MM.1S (cell line): ENCODE measurements at regions not wholly inside any gene's neighbourhood (a gene's known extent, or its start where the extent isn't known, plus 50 kb on each side); places are given as distances from the start of the nearest gene placed in this dataset.

ENCODE experiments used
- DNase-seq: peaks from one replicate; pipeline ENCODE4 v3.0.0-alpha.2; 2015
- H2AFZ ChIP-seq: fragments of 300-600 bp; sonication (generic); 2 replicates; pipeline ENCODE4 v1.6.0; 2016; ENCODE audit warnings: antibody characterized with exemption, low read length
- H3F3A ChIP-seq: fragments of 300-600 bp; sonication (generic); 2 replicates; pipeline ENCODE4 v1.6.1; 2016; ENCODE audit warnings: mild to moderate bottlenecking, antibody characterized with exemption, low read length, moderate library complexity, mixed read lengths; ENCODE audit not compliant: insufficient read depth
- H3K27ac ChIP-seq: fragments of 300-600 bp; sonication (generic); 2 replicates; pipeline ENCODE4 v1.5.1; 2016; ENCODE audit warnings: mild to moderate bottlenecking, low read length
- H3K27me3 ChIP-seq: fragments of 300-600 bp; sonication (generic); replicated peaks from 2 replicates; pipeline ENCODE4 v1.6.0; 2016; ENCODE audit warnings: low read length; ENCODE audit not compliant: insufficient read depth
- H3K36me3 ChIP-seq: fragments of 300-600 bp; sonication (generic); replicated peaks from 2 replicates; pipeline ENCODE4 v1.6.1; 2016; ENCODE audit warnings: mild to moderate bottlenecking, low read length, mixed read lengths; ENCODE audit not compliant: insufficient read depth
- H3K4me1 ChIP-seq: fragments of 300-600 bp; sonication (generic); 2 replicates; pipeline ENCODE4 v1.6.1; 2016; ENCODE audit warnings: low read length, mixed read lengths
- H3K4me2 ChIP-seq: fragments of 300-600 bp; sonication (generic); 2 replicates; pipeline ENCODE4 v1.6.0; 2016; ENCODE audit warnings: low read depth, low read length
- H3K4me3 ChIP-seq: fragments of 300-600 bp; sonication (generic); 2 replicates; pipeline ENCODE4 v1.5.1; 2016; ENCODE audit warnings: low read length, mixed read lengths
- H3K79me2 ChIP-seq: fragments of 300-600 bp; sonication (generic); 2 replicates; pipeline ENCODE4 v1.6.1; 2016; ENCODE audit warnings: mixed run types, low read length, mixed read lengths
- H3K9ac ChIP-seq: fragments of 300-600 bp; sonication (generic); 2 replicates; pipeline ENCODE4 v1.6.1; 2016; ENCODE audit warnings: low read length, mixed read lengths
- H3K9me2 ChIP-seq: fragments of 300-600 bp; sonication (generic); replicated peaks from 2 replicates; pipeline ENCODE4 v1.6.1; 2016; ENCODE audit warnings: mild to moderate bottlenecking, low read length, mixed read lengths; ENCODE audit not compliant: insufficient read depth
- H3K9me3 ChIP-seq: fragments of 300-600 bp; sonication (generic); replicated peaks from 2 replicates; pipeline ENCODE4 v1.6.1; 2016; ENCODE audit warnings: mild to moderate bottlenecking, low read length, mixed read lengths; ENCODE audit not compliant: insufficient read depth
- H4K20me1 ChIP-seq: fragments of 300-600 bp; sonication (generic); 2 replicates; pipeline ENCODE4 v1.6.1; 2016; ENCODE audit warnings: mild to moderate bottlenecking, low read length, moderate library complexity, mixed read lengths; ENCODE audit not compliant: insufficient read depth
- EZH2 ChIP-seq: fragments of 300-600 bp; sonication (generic); optimal IDR thresholded peaks from 2 replicates; pipeline ENCODE3; 2017; ENCODE audit warnings: low read depth, mild to moderate bottlenecking, antibody characterized with exemption, low read length, mixed read lengths
- EZH2phosphoT487 ChIP-seq: fragments of 300-600 bp; sonication (generic); IDR thresholded peaks from 2 replicates; pipeline ENCODE4 v1.6.1; 2018; ENCODE audit warnings: antibody characterized with exemption, low read length
- TF ChIP-seq, protein P1 (sequence below): fragments of 300-600 bp; sonication (generic); IDR thresholded peaks from 2 replicates; pipeline ENCODE4 v1.5.1; 2016; ENCODE audit warnings: antibody characterized with exemption, low read length, mixed read lengths

DNA sequence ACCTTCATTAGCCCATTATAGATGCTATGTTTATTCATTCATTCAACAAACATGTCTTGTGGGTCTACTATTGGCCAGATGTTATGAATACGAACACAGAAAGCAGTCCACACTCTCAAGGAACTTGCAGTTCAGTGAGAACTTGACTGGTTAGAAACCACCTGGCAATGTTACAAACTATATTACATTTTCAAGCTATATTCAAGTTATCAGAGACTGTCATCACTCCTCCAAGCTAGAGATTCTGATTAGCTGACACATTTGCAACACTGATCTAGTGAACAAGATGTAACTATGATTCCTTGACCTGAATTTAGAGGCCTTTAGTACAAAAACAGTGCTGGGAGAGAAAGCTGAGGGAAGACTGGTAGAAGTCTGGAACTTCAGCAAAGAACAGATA, 170.7 kb upstream of the EEA1 start:
- Histone ChIP-seq H3K9me2 (no peaks in the 10 kb centered on the region), H3K9me3 (no peaks in the 10 kb centered on the region), H3K27ac (no peak overlapping the region), H3F3A (peaks cover 9% of the 10 kb centered on the region), H3K36me3 (no peaks in the 10 kb centered on the region), H3K79me2 (no peaks in the 10 kb centered on the region), H3K27me3 (no peaks in the 10 kb centered on the region), H2AFZ (no peak overlapping the region), H3K4me3 (no peak overlapping the region), H3K4me1 (peaks cover 19% of the 10 kb centered on the region), H3K4me2 (no peak overlapping the region), H4K20me1 (no peaks in the 10 kb centered on the region), H3K9ac (no peak overlapping the region)
- no peak for DNase-seq
- no peak for TF ChIP-seq EZH2
- no peak for TF ChIP-seq EZH2phosphoT487
- TF ChIP-seq, protein P1, sequence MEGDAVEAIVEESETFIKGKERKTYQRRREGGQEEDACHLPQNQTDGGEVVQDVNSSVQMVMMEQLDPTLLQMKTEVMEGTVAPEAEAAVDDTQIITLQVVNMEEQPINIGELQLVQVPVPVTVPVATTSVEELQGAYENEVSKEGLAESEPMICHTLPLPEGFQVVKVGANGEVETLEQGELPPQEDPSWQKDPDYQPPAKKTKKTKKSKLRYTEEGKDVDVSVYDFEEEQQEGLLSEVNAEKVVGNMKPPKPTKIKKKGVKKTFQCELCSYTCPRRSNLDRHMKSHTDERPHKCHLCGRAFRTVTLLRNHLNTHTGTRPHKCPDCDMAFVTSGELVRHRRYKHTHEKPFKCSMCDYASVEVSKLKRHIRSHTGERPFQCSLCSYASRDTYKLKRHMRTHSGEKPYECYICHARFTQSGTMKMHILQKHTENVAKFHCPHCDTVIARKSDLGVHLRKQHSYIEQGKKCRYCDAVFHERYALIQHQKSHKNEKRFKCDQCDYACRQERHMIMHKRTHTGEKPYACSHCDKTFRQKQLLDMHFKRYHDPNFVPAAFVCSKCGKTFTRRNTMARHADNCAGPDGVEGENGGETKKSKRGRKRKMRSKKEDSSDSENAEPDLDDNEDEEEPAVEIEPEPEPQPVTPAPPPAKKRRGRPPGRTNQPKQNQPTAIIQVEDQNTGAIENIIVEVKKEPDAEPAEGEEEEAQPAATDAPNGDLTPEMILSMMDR: no peak

GRCh38 chr12:93100610-93101009, 171.5 kb upstream of the EEA1 start:
- TF ChIP-seq, protein P1: no peak
- TF ChIP-seq EZH2phosphoT487: no peak
- TF ChIP-seq EZH2: no peak
- Histone ChIP-seq H4K20me1 (no peaks in the 10 kb centered on the region), H3K9me3 (no peaks in the 10 kb centered on the region), H2AFZ (no peak overlapping the region), H3F3A (peaks cover 3% of the 10 kb centered on the region; the same call in 1 of the 2 replicates), H3K79me2 (no peaks in the 10 kb centered on the region), H3K27me3 (no peaks in the 10 kb centered on the region), H3K4me1 (peaks cover 14% of the 10 kb centered on the region), H3K9me2 (no peaks in the 10 kb centered on the region), H3K36me3 (no peaks in the 10 kb centered on the region), H3K4me3 (no peak overlapping the region), H3K9ac (no peak overlapping the region), H3K4me2 (no peak overlapping the region), H3K27ac (no peak overlapping the region)
- no peak for DNase-seq

GRCh38 chr12:93101367-93101766, 172.3 kb upstream of the EEA1 start:
- no peak overlapping the region for H3K4me2 ChIP-seq
- H3K36me3 ChIP-seq: no peaks in the 10 kb centered on the region
- TF ChIP-seq EZH2phosphoT487 (no peak), EZH2 (no peak)
- TF ChIP-seq, protein P1: no peak

More at GRCh38 chr12:93101367-93101766, 172.3 kb upstream of the EEA1 start:
- Histone ChIP-seq H3K9me3 (no peaks in the 10 kb centered on the region), H3K9ac (no peak overlapping the region), H3K27ac (no peak overlapping the region), H3K79me2 (no peaks in the 10 kb centered on the region), H4K20me1 (no peaks in the 10 kb centered on the region), H2AFZ (no peak overlapping the region), H3K4me3 (no peak overlapping the region), H3K27me3 (no peaks in the 10 kb centered on the region), H3K4me1 (peaks cover 14% of the 10 kb centered on the region), H3F3A (peaks cover 3% of the 10 kb centered on the region; the same call in 1 of the 2 replicates), H3K9me2 (no peaks in the 10 kb centered on the region)
- no peak for DNase-seq
